BJ (cell line): ENCODE measurements at regions not wholly inside any gene's neighbourhood (a gene's known extent, or its start where the extent isn't known, plus 50 kb on each side); places are given as distances from the start of the nearest gene placed in this dataset.

Experiments
- CTCF ChIA-PET: fragments of 350-600 bp; formaldehyde crosslinking; extraction: SDS; loops from one replicate; lab custom pipeline; 2021; ENCODE audit warnings: antibody characterized with exemption, inconsistent platforms; lab: Yijun Ruan, JAX
- POLR2A ChIA-PET: fragments of 300-600 bp; sonication (Branson Sonifier 250); formaldehyde crosslinking; extraction: SDS; loops from one replicate; lab custom pipeline; 2021; ENCODE audit warnings: antibody characterized with exemption; lab: Charles Lee
- DNase-seq: peaks from one replicate; pipeline ENCODE4 v3.0.0-alpha.2; 2011; ENCODE audit warnings: low read depth
- H3K27me3 ChIP-seq: 2 replicates; pipeline ENCODE4 v1.6.0; 2011; ENCODE audit warnings: low read length; ENCODE audit not compliant: control insufficient read depth, insufficient read depth
- H3K36me3 ChIP-seq: 2 replicates; pipeline ENCODE4 v1.5.1; 2011; ENCODE audit warnings: low read length; ENCODE audit not compliant: control insufficient read depth, insufficient read depth
- H3K4me3 ChIP-seq: 2 replicates; pipeline ENCODE4 v1.5.1; 2011; ENCODE audit warnings: low read depth, mild to moderate bottlenecking, control low read depth, low read length
- CTCF ChIP-seq: IDR thresholded peaks from 2 replicates; pipeline ENCODE4 v1.5.1; 2011; ENCODE audit warnings: low read depth, mild to moderate bottlenecking, control low read depth, inconsistent platforms, low read length, moderate library complexity; ENCODE audit not compliant: insufficient read depth

GRCh38 chr11:91173701-91174100 lies 950.9 kb upstream of the CHORDC1 start:
- CTCF ChIA-PET = no interaction called here
- no peak for TF ChIP-seq CTCF
- POLR2A ChIA-PET = no interaction called here

DNA sequence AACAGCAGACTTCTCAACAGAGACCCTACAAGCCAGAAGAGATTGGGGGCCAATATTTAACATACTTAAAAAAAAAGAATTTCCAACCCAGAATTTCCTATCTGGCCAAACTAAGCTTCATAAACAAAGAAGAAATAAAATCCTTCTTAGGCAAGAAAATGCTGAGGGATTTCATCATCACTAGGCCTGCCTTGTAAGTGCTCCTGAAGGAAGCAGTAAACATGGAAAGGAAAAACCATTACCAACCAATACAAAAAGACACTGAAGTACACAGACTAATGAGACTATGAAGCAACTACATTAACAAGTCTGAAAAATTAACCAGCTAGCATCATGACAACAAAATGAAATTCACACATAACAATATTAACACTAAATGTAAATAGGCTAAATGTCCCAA lies 947.9 kb upstream of the CHORDC1 start:
- Histone ChIP-seq H3K4me3 (no peak overlapping the region), H3K27me3 (no peaks in the 10 kb centered on the region), H3K36me3 (no peaks in the 10 kb centered on the region)
- ChIA-PET POLR2A (no interaction called here), CTCF (no interaction called here)
- DNase-seq = no peak
- no peak for TF ChIP-seq CTCF

More at GRCh38 chr11:91173701-91174100, 950.9 kb upstream of the CHORDC1 start:
- H3K36me3 ChIP-seq = no peaks in the 10 kb centered on the region
- no peak overlapping the region for H3K4me3 ChIP-seq
- H3K27me3 ChIP-seq = no peaks in the 10 kb centered on the region
- no peak for DNase-seq

GRCh38 chr11:91164452-91164822 lies 941.6 kb upstream of the CHORDC1 start:
- H3K36me3 ChIP-seq = no peaks in the 10 kb centered on the region
- ChIA-PET POLR2A (no interaction called here), CTCF (no interaction called here)
- TF ChIP-seq CTCF = no peak
- no peaks in the 10 kb centered on the region for H3K27me3 ChIP-seq
- no peak for DNase-seq
- no peak overlapping the region for H3K4me3 ChIP-seq

DNA sequence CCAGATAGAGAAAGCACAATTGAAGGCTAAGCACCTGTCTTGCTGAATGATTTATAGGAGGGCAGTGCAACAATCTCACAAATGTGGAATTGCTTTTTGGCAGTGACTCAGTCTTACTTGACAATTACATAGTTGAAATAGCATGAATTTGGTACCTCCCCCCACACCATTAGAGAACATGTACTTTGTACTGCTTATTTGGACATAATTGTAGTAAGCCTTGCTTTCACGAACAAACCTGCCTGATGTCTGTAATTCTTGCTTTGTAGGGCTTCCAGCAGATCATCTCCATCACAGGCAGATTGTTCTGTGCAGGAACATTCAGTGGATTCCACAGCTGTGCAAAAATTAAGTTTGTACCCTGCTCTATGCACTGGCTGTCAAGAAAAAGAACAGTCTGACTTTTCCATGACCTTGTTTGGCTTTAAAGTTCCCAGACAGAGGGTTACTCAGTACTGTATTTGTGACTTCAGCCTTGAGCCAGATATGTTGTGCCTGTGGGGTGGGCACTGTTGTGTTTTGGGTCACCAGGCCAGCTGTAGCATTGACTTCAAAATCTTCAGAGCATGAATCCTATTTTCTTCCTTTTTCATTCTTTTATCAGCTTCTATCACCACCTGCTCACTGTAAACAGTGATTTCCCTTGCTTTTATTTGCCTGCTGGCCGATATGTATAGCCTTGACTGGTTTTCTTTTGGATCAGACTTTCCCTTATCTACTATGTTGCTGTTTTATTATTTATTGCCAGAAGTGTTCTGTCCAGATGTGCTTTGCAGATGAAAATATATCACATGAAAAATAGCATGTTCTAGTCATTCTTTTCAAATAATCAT lies 941.0 kb upstream of the CHORDC1 start:
- Histone ChIP-seq H3K27me3 (no peaks in the 10 kb centered on the region), H3K36me3 (no peaks in the 10 kb centered on the region), H3K4me3 (no peak overlapping the region)
- no peak for TF ChIP-seq CTCF
- no peak for DNase-seq
- CTCF ChIA-PET = no interaction called here
- POLR2A ChIA-PET = no interaction called here

DNA sequence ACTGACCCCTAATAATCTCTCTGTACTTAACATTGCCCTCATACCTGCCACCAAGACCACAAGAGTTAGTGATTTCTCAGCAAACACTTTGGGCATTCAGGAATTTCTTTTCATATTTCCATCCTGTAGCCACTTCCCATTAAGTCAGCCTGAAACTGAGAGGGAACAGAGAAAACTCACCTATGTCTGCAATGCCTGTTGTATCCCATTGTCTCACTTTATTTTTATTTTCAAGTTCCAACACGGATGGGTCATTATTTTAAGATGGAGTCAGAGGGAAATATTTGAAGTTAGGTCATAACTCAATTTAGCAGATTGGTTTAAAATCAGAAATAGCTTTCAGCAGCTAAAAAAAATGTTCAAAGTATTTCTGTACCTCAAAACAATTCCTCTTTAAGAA lies 937.8 kb upstream of the CHORDC1 start:
- Histone ChIP-seq H3K36me3 (no peaks in the 10 kb centered on the region), H3K27me3 (no peaks in the 10 kb centered on the region), H3K4me3 (no peak overlapping the region)
- no peak for DNase-seq
- TF ChIP-seq CTCF = no peak
- CTCF ChIA-PET = interaction anchor here (0.6 kb wide), 1 partner anchor 15 kb away, joined by 3 read pairs; no protein-coding TSS in a partner anchor
- POLR2A ChIA-PET = no interaction called here
